Astrocyte (in vitro differentiated cells and primary cell): ENCODE measurements at regions not wholly inside any gene's neighbourhood (a gene's known extent, or its start where the extent isn't known, plus 50 kb on each side); places are given as distances from the start of the nearest gene placed in this dataset.

ENCODE experiments used
- EZH2 ChIP-seq: IDR thresholded peaks from 2 replicates; pipeline ENCODE4 v1.6.1; 2012; ENCODE audit warnings: mild to moderate bottlenecking, low read length, inconsistent platforms; ENCODE audit not compliant: insufficient read depth
- TF ChIP-seq, protein P1 (sequence below): IDR thresholded peaks from 2 replicates; pipeline ENCODE4 v1.5.1; 2011; ENCODE audit warnings: low read depth, mild to moderate bottlenecking, inconsistent platforms, low read length, moderate library complexity; ENCODE audit not compliant: insufficient read depth

DNA sequence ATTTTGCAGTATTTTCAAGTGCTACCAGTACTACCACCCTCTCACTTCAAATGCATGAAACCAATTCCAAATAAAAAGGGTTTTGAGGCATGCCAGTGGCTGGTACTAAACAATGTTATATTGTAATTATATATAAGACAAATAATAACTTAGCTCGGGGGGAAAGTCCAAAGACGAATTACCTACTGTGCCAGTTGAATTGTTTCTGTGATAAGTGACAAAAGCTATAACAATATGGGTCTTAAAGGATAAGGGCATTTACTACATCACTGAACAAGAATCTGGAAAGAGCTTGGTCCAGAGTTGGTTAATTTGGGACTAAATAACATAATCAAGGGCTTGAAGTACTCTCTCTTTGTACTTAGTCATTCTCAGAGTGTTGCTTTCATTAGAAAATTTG lies 404.7 kb upstream of the CHAC2 start:
- TF ChIP-seq, protein P1, sequence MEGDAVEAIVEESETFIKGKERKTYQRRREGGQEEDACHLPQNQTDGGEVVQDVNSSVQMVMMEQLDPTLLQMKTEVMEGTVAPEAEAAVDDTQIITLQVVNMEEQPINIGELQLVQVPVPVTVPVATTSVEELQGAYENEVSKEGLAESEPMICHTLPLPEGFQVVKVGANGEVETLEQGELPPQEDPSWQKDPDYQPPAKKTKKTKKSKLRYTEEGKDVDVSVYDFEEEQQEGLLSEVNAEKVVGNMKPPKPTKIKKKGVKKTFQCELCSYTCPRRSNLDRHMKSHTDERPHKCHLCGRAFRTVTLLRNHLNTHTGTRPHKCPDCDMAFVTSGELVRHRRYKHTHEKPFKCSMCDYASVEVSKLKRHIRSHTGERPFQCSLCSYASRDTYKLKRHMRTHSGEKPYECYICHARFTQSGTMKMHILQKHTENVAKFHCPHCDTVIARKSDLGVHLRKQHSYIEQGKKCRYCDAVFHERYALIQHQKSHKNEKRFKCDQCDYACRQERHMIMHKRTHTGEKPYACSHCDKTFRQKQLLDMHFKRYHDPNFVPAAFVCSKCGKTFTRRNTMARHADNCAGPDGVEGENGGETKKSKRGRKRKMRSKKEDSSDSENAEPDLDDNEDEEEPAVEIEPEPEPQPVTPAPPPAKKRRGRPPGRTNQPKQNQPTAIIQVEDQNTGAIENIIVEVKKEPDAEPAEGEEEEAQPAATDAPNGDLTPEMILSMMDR = no peak
- TF ChIP-seq EZH2 = no peak
